K562 (cell line): ENCODE measurements at regions not wholly inside any gene's neighbourhood (a gene's known extent, or its start where the extent isn't known, plus 50 kb on each side); places are given as distances from the start of the nearest gene placed in this dataset.

Experiments
- FOXJ2 ChIP-seq: fragments of 200-800 bp; sonication (Bioruptor generic); IDR thresholded peaks from 2 replicates; pipeline ENCODE4 v1.6.1; 2016; ENCODE audit warnings: missing genetic modification characterization, missing compliant biosample characterization
- HDGF ChIP-seq: fragments of 450-650 bp; IDR thresholded peaks from 2 replicates; pipeline ENCODE4 v1.6.1; 2016
- HSF4 ChIP-seq: fragments of 250-450 bp; sonication (Bioruptor Pico); IDR thresholded peaks from 2 replicates; pipeline ENCODE4 v2.1.2; 2022; ENCODE audit warnings: mild to moderate bottlenecking, moderate library complexity, borderline replicate concordance
- TCF7L2 ChIP-seq: fragments of 150-350 bp; IDR thresholded peaks from 2 replicates; pipeline ENCODE4 v1.6.1; 2016; ENCODE audit warnings: low read depth, mild to moderate bottlenecking, low read length, moderate library complexity
- UBTF ChIP-seq, 2 experiments: IDR thresholded peaks; 2 replicates each; pipeline ENCODE4 v1.6.1; 2012; ENCODE audit warnings: improper control_type of control experiment in 2 of 2, low read depth in 2 of 2, low read length in 2 of 2, borderline replicate concordance in 1 of 2
- ZBTB11 ChIP-seq, 3 experiments: fragments of 200-800 bp in 1 of 3; fragments of 250-450 bp in 1 of 3; fragments of 450-650 bp in 1 of 3; sonication (Bioruptor Pico) in 1 of 3; sonication (Bioruptor generic) in 1 of 3; formaldehyde crosslinking in 1 of 3; IDR thresholded peaks; 2 replicates each; pipeline versions ENCODE4 v1.6.1 to v1.8.0; 2016 to 2022; ENCODE audit warnings: mild to moderate bottlenecking in 2 of 3, missing genetic modification characterization in 2 of 3, missing compliant biosample characterization in 1 of 3, moderate library complexity in 1 of 3
- ZKSCAN8 ChIP-seq: fragments of 200-800 bp; sonication (Bioruptor generic); IDR thresholded peaks from 2 replicates; pipeline ENCODE4 v1.6.1; 2016; ENCODE audit warnings: missing genetic modification characterization, missing compliant biosample characterization
- TF ChIP-seq, protein P1 (sequence below): fragments of 450-650 bp; formaldehyde crosslinking; IDR thresholded peaks from 2 replicates; pipeline ENCODE4 v1.4.0; 2022; ENCODE audit warnings: mild to moderate bottlenecking, moderate library complexity

DNA sequence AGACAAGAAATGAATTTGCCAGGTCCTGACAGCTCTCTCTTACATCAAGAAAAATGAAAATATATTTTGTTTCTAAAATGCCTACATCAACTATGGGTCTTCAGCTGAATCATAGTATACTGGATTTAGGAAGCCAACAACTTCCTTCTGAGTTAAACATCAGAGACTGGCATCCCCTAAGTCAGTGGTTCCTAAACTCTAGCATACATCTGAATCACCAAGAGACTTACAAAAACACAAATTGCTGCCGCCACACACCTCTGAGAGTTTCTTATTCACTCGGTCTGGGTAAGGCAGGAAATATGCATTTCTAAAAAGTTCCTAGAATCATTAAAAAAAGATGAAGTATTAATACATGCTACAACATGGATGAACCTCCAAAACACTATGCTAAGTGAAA lies 60.4 kb upstream of the TMEM252 start (continued):
- TF ChIP-seq ZKSCAN8 = no peak
- TF ChIP-seq TCF7L2 = no peak
- TF ChIP-seq ZBTB11 (CRISPR knock-in tag; IDR thresholded peaks at IDR 0.05) = no peak
- no peak for TF ChIP-seq HSF4 (CRISPR knock-in tag)
- no peak for TF ChIP-seq HDGF
- TF ChIP-seq, protein P1, sequence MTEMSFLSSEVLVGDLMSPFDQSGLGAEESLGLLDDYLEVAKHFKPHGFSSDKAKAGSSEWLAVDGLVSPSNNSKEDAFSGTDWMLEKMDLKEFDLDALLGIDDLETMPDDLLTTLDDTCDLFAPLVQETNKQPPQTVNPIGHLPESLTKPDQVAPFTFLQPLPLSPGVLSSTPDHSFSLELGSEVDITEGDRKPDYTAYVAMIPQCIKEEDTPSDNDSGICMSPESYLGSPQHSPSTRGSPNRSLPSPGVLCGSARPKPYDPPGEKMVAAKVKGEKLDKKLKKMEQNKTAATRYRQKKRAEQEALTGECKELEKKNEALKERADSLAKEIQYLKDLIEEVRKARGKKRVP = no peak
- TF ChIP-seq UBTF (IDR thresholded peaks at IDR 0.05; ENCODE audit: borderline replicate concordance in 1 of 2, low read depth in 2 of 2, low read length in 2 of 2) = no peak
- TF ChIP-seq FOXJ2 (tag) = no peak
